Naive B cell (primary cell): ENCODE measurements at regions not wholly inside any gene's neighbourhood (a gene's known extent, or its start where the extent isn't known, plus 50 kb on each side); places are given as distances from the start of the nearest gene placed in this dataset.

Source experiments
- ATAC-seq, 2 donors: fragments of 150-1000 bp; cut with Tn5 transposase; 2 replicates each; pipeline ENCODE4 v1.10.0; 2021; ENCODE audit warnings: low read depth in 2 of 2, mild to moderate bottlenecking in 2 of 2, moderate library complexity in 2 of 2
- DNase-seq: peaks from one replicate; pipeline ENCODE4 v3.0.0; 2022
- H3K27ac Mint-ChIP-seq, 6 donors: one replicate each; pipeline ENCODE4 v1.8.0; 2020 to 2022; ENCODE audit warnings: mild to moderate bottlenecking in 6 of 6, mixed read lengths in 6 of 6, moderate library complexity in 5 of 6, inconsistent platforms in 2 of 6
- H3K27me3 Mint-ChIP-seq, 3 donors: one replicate each; pipeline ENCODE4 v1.8.0; 2021 to 2022; ENCODE audit warnings: mixed read lengths in 3 of 3, mild to moderate bottlenecking in 1 of 3
- H3K36me3 Mint-ChIP-seq, 2 donors: one replicate each; pipeline ENCODE4 v1.8.0; 2020 to 2022; ENCODE audit warnings: mixed read lengths in 2 of 2, inconsistent platforms in 1 of 2, mild to moderate bottlenecking in 1 of 2
- H3K4me1 Mint-ChIP-seq, 3 donors: one replicate each; pipeline ENCODE4 v1.8.0; 2020 to 2022; ENCODE audit warnings: mixed read lengths in 3 of 3, inconsistent platforms in 1 of 3, mild to moderate bottlenecking in 1 of 3, moderate library complexity in 1 of 3
- H3K4me3 Mint-ChIP-seq, 8 donors: one replicate each; pipeline ENCODE4 v1.8.0; 2020 to 2022; ENCODE audit warnings: mild to moderate bottlenecking in 8 of 8, mixed read lengths in 8 of 8, moderate library complexity in 8 of 8, inconsistent platforms in 2 of 8
- H3K9me3 Mint-ChIP-seq, 7 donors: one replicate each; pipeline ENCODE4 v1.8.0; 2020 to 2022; ENCODE audit warnings: mixed read lengths in 7 of 7, mild to moderate bottlenecking in 5 of 7, inconsistent platforms in 2 of 7, moderate library complexity in 1 of 7

DNA sequence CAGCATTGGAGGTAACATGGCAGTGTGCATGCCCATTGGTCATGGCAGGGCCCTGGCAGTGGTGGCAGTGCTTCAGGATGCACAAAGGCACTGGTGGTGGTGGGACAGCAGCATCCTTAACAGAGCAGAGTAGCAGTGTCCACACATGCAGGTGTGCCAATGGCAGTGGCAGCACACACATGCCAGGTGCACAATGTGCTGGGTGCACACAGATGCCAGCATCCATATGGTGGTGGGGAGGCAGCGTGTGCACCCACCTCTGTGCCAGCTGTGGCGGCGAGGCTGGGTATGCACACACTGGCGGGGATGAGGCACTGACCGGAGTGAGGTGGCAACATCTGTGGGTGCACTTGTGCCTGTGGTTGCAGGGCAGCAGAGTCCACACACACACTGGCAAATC, 150.6 kb downstream of the SI start:
- H3K4me3 Mint-ChIP-seq = no peak overlapping the region
- H3K9me3 Mint-ChIP-seq = peaks cover 0 to 6% (median 3%) of the 10 kb centered on the region in 7 donors
- ATAC-seq (no peak), DNase-seq (no peak)
- no peaks in the 10 kb centered on the region for H3K27me3 Mint-ChIP-seq
- no peak overlapping the region for H3K27ac Mint-ChIP-seq
- H3K4me1 Mint-ChIP-seq = no peaks in the 10 kb centered on the region
- no peaks in the 10 kb centered on the region for H3K36me3 Mint-ChIP-seq

DNA sequence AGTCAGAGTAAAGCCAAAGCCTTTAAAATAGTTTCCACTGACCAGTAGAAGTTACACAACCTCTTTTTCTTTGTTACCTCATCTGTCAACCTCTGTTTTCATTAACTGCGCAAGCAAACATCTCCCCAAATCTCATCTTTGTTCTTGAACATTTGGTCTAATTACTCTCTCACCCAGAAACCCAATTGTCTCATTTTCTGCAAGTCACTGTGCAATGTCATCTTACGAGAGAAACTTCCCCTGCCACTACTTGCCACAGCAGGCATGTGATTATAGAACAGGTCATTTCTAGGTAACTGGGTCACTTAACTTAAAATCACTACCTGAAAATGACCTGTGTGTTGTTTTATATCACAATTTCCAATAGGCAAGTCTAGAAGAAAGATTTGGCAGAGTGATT, 159.4 kb downstream of the SI start:
- Mint-ChIP-seq H3K27ac (no peak overlapping the region), H3K4me3 (no peak overlapping the region), H3K27me3 (no peaks in the 10 kb centered on the region), H3K4me1 (no peaks in the 10 kb centered on the region), H3K36me3 (no peaks in the 10 kb centered on the region), H3K9me3 (peaks cover 0 to 7% (median 3%) of the 10 kb centered on the region in 7 donors)
- no peak for DNase-seq
- ATAC-seq = no peak

DNA sequence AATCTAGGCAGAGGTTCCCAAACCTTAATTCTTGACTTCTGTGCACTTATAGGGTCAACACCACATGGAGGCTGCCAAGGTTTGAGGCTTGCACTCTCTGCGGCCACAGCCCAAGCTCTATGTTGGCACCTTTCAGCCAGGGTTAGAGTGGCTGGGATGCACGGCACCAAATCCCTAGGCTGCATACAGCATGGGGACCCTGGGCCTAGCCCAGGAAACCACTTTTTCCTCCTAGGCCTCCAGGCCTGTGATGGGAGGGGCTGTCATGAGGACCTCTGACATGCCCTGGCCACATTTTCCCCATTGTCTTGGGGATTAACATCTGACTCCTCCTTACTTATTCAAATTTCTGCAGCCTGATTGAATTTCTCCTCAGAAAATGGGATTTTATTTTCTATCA, 165.4 kb downstream of the SI start:
- H3K4me1 Mint-ChIP-seq = no peaks in the 10 kb centered on the region
- DNase-seq (no peak), ATAC-seq (no peak)
- H3K9me3 Mint-ChIP-seq = peaks cover 3 to 18% (median 10%) of the 10 kb centered on the region in 7 donors
- no peaks in the 10 kb centered on the region for H3K36me3 Mint-ChIP-seq
- H3K27ac Mint-ChIP-seq = no peak overlapping the region
- no peaks in the 10 kb centered on the region for H3K27me3 Mint-ChIP-seq
- H3K4me3 Mint-ChIP-seq = no peak overlapping the region

DNA sequence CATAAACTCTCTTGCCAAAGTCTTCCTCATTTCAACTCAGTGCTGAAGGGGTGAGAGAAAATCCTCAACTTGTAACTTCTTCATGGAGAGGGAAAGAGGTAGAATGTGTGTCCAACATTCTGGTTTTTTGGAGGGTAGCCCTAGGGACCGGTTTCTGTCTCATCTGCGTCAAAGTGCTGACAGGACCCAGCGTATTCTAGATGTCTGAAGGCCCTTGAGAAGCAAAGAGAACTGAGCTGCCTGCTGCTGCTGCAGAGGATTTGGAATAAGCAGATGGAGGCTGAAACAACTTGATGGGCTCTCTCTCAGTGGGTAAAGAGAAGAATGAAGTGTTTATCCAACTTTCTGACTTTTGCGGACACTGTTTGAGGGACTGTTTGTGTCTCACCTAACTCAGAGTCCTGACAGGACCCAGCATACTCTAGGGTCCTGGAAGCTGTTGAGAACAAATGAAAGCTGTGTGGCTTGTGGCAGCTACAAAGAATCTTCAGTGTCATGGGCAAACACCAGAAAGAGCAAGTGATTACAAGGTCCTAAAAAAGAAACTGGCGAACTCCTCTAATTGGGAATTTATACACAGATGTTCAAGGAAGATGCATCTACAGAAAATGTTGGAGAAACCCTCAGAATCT, 174.4 kb downstream of the SI start:
- Mint-ChIP-seq H3K36me3 (no peaks in the 10 kb centered on the region), H3K27me3 (no peaks in the 10 kb centered on the region), H3K9me3 (peaks cover 0 to 6% (median 4%) of the 10 kb centered on the region in 7 donors), H3K4me1 (no peaks in the 10 kb centered on the region), H3K27ac (peak overlapping the region in 1 of 6 donors; percentile 44), H3K4me3 (no peak overlapping the region)
- no peak for DNase-seq
- no peak for ATAC-seq

DNA sequence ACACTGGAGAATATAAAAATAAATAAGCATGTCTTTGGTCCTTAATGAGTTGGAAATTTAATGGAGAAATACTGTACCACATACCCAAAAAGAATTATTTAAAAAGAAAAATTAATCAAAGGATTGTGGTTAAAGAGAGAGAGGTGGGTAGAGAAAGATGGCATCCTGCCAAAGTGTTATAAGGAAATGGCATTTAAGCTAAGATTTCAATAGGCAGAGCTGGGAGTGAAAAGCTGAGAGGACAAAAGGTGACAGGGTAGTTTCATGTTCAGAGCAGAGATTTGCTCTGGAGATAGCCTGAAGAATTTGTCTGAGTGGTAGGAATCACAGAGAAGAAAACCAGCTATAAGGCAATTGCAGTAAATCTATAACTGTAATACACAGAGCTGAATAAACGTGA, 181.0 kb downstream of the SI start:
- H3K27ac Mint-ChIP-seq = no peak overlapping the region
- no peaks in the 10 kb centered on the region for H3K36me3 Mint-ChIP-seq

DNA sequence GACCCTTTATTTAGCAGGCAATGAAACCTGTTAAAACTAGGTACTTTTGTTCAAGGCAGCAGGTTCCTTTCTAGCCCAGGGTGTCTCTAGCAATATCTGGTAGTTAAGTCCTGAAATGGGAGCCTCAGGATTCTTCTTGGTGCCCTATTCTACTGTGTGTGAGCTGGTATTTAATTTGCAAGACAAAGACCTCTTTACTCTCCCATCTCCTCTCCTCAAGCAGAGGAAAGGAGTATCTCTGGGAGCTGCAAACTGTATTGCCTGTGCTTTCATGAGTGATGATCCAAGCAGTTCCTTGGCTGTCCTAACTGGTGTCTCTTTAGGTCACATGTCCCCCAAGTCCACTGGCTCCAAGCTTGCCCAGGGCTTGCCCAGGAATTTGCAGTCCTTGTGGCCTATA, 188.2 kb downstream of the SI start:
- Mint-ChIP-seq H3K4me3 (no peak overlapping the region), H3K4me1 (no peaks in the 10 kb centered on the region)

More for the DNA sequence above, 181.0 kb downstream of the SI start:
- Mint-ChIP-seq H3K4me1 (no peaks in the 10 kb centered on the region), H3K4me3 (no peak overlapping the region), H3K9me3 (peaks cover 0 to 8% (median 2%) of the 10 kb centered on the region in 7 donors), H3K27me3 (no peaks in the 10 kb centered on the region)
- DNase-seq = no peak
- no peak for ATAC-seq

DNA sequence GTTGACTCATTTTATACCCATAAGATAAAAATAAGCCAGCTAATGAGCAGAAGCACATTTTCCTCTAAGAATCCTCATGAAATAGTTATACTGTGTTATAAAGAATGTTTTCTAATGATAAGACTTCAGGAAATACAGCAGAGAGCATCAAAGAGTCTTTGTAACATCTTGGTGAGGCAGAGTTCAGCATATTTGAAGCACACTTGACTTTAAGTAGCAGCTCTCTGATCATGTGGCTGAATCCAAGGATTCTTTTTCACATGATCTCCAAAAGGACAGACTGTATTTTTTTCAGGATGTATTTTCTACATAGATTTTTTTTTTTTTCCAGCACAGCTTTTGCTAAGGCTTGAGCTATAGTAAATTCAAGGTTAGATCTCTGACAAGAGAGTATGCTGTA, 195.1 kb downstream of the SI start:
- no peak overlapping the region for H3K4me3 Mint-ChIP-seq
- H3K4me1 Mint-ChIP-seq = no peaks in the 10 kb centered on the region
- H3K36me3 Mint-ChIP-seq = no peaks in the 10 kb centered on the region
- H3K27ac Mint-ChIP-seq = no peak overlapping the region
- peaks cover 1 to 11% (median 4%) of the 10 kb centered on the region in 7 donors for H3K9me3 Mint-ChIP-seq
- no peaks in the 10 kb centered on the region for H3K27me3 Mint-ChIP-seq
- ATAC-seq (no peak), DNase-seq (no peak)

More for the DNA sequence above, 188.2 kb downstream of the SI start:
- H3K36me3 Mint-ChIP-seq = no peaks in the 10 kb centered on the region
- DNase-seq (no peak), ATAC-seq (no peak)
- H3K27ac Mint-ChIP-seq = no peak overlapping the region
- H3K27me3 Mint-ChIP-seq = no peaks in the 10 kb centered on the region
- H3K9me3 Mint-ChIP-seq = peaks cover 1 to 20% (median 10%) of the 10 kb centered on the region in 7 donors

DNA sequence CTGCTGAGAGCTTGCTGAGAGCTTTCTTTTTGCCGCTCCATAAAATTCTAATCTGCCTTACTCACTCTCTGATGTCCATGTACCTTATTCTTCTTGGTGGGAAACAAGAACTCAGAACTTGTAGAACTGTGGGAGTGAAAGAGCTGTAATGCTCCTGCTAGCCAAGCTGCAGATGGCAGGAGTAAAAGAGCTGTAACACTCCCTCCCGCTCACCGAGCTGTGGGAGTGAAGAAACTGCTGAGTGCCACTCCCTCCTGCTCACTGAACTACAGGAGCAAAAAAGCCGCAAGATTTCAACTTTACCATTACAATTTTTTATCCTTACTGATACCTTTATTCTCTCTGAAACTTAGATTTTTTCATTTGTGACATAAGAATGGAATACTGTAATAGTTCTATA, 199.1 kb downstream of the SI start:
- H3K36me3 Mint-ChIP-seq = no peaks in the 10 kb centered on the region
- H3K9me3 Mint-ChIP-seq = no peaks in the 10 kb centered on the region
- H3K27me3 Mint-ChIP-seq = no peaks in the 10 kb centered on the region
- H3K27ac Mint-ChIP-seq = no peak overlapping the region
- no peak overlapping the region for H3K4me3 Mint-ChIP-seq
- DNase-seq = no peak
- H3K4me1 Mint-ChIP-seq = no peaks in the 10 kb centered on the region
- no peak for ATAC-seq

DNA sequence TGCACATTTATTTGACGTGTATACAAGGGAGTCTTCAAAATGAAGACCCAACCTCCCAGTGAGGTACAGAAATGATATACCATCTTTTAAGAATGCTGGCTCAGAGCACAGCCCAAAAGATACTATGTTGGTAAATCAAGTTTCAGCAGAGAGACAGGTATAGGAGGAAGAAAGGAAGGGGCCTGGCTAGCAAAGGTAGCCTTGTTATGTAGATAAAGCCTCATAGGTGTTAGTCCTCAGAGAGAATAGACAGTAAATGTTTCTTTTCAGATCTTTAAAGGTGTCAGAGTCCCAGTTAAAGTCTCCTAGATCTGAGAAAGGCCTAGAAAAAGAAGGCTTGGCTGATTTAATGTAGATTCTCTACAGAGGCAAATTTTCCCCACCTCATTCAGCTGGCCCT, 213.8 kb downstream of the SI start:
- peaks cover 0 to 11% (median 6%) of the 10 kb centered on the region in 7 donors for H3K9me3 Mint-ChIP-seq
- ATAC-seq (no peak), DNase-seq (no peak)
- no peak overlapping the region for H3K27ac Mint-ChIP-seq
- no peak overlapping the region for H3K4me3 Mint-ChIP-seq
- no peaks in the 10 kb centered on the region for H3K4me1 Mint-ChIP-seq
- H3K36me3 Mint-ChIP-seq = no peaks in the 10 kb centered on the region
- no peaks in the 10 kb centered on the region for H3K27me3 Mint-ChIP-seq

DNA sequence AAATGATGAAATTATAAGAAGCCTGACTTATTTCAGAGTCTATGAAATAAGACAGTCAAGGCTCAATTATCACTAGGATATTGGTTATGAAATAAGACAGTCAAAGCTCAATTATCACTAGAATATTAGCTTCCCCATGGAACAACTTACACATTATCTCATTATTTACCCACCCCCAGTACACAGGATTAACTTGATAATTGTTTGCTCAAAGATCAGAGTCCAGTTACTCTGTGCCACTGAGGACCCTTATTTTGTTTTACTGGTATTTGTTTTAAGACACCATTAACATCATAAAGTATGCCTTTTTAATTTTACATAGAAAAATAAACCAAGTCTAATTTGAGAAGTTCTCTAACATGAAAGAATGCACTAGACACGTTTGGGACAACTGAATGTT, 225.4 kb downstream of the SI start:
- Mint-ChIP-seq H3K9me3 (peaks cover 0 to 4% (median 0%) of the 10 kb centered on the region in 7 donors), H3K4me3 (no peak overlapping the region), H3K36me3 (no peaks in the 10 kb centered on the region), H3K27ac (no peak overlapping the region), H3K4me1 (no peaks in the 10 kb centered on the region), H3K27me3 (no peaks in the 10 kb centered on the region)
- ATAC-seq (no peak), DNase-seq (no peak)

DNA sequence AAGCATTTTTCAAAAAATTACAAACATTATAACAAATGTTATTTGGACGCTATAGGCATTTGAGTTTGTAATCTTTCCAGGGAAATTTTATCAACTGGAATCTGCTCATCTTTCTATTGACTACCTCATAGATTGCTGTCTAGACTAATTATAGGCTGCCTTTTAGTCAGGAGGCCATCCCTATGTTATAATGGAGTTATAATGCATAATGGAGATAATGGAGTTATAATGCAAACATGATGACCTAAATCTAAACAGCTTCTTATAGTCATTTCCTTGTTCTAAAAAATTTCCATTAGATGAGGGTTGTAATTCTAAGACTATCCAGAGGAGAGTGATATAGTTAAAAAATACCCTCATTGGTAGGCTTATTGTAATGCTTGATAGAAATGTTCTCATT, 226.4 kb downstream of the SI start:
- no peaks in the 10 kb centered on the region for H3K27me3 Mint-ChIP-seq
- ATAC-seq (no peak), DNase-seq (no peak)
- peaks cover 0 to 4% (median 0%) of the 10 kb centered on the region in 7 donors for H3K9me3 Mint-ChIP-seq
- H3K4me3 Mint-ChIP-seq = no peak overlapping the region
- H3K27ac Mint-ChIP-seq = no peak overlapping the region
- no peaks in the 10 kb centered on the region for H3K36me3 Mint-ChIP-seq
- H3K4me1 Mint-ChIP-seq = no peaks in the 10 kb centered on the region

DNA sequence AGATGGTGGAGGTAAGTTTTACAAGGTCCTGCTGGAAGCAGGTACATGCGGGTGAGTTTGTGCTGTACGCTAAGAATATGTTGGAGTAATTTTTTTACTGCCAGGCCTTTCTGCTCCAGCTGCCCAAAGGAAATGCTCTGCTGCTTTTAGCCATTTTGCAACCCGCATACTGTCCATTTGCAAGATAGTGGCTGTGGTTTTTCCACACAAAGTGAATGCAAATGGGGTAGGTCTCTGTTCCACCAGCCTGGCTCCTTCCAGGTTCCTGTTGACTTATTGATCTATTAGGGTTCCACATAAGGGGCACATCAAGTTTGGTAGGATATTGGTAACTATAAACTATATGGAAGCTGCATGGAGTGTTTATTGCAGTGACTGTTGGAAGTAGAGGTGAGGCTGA, 227.1 kb downstream of the SI start:
- no peaks in the 10 kb centered on the region for H3K4me1 Mint-ChIP-seq
- no peak overlapping the region for H3K27ac Mint-ChIP-seq
- H3K9me3 Mint-ChIP-seq = peaks cover 0 to 4% (median 0%) of the 10 kb centered on the region in 7 donors
- no peak for DNase-seq
- H3K36me3 Mint-ChIP-seq = no peaks in the 10 kb centered on the region
- H3K27me3 Mint-ChIP-seq = no peaks in the 10 kb centered on the region
- ATAC-seq = no peak
- no peak overlapping the region for H3K4me3 Mint-ChIP-seq

DNA sequence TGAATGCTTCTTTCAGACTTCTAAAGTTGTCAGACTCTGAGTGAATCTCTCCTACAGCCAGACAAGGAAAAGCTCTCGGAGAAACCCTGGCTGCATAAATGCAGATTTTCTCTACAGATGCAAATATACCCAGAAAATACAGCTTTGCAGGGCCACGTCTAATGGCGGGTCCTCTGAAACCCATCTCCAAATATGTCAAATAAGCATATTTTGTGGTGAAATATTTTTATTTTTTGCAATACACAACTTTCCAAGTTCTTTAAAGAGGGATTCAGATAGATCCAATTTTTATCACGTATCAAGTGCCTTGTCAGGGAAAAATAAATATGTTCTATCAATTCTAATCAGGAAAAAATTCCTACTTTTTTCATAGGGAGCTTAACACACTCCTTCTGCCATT, 229.4 kb downstream of the SI start:
- peaks cover 0 to 4% (median 0%) of the 10 kb centered on the region in 7 donors for H3K9me3 Mint-ChIP-seq
- no peak overlapping the region for H3K27ac Mint-ChIP-seq
- no peaks in the 10 kb centered on the region for H3K4me1 Mint-ChIP-seq
- no peaks in the 10 kb centered on the region for H3K36me3 Mint-ChIP-seq
- ATAC-seq (no peak), DNase-seq (no peak)
- no peak overlapping the region for H3K4me3 Mint-ChIP-seq
- no peaks in the 10 kb centered on the region for H3K27me3 Mint-ChIP-seq

DNA sequence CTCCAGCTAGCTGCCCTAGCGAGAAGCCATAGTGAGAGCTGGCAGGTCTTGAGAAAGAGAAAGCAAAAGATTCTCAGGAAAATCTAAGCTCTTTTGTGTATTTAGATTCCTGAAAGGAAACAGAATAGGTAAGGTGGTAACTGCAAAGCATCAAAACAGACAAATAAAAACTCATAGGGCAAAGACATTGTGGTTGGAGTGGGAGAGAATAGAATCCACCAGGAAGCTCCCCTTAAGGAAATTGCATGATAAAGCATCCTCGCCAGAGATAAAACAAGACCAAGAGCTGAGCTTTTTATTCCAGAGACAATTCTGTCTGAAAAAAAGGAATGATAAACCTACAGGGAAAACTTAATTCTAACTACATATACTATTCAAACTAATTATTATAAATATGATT, 232.6 kb downstream of the SI start:
- no peaks in the 10 kb centered on the region for H3K4me1 Mint-ChIP-seq
- no peaks in the 10 kb centered on the region for H3K27me3 Mint-ChIP-seq
- ATAC-seq (no peak), DNase-seq (no peak)
- no peaks in the 10 kb centered on the region for H3K36me3 Mint-ChIP-seq
- H3K9me3 Mint-ChIP-seq = peaks cover 0 to 8% (median 1%) of the 10 kb centered on the region in 7 donors
- no peak overlapping the region for H3K4me3 Mint-ChIP-seq
- no peak overlapping the region for H3K27ac Mint-ChIP-seq

DNA sequence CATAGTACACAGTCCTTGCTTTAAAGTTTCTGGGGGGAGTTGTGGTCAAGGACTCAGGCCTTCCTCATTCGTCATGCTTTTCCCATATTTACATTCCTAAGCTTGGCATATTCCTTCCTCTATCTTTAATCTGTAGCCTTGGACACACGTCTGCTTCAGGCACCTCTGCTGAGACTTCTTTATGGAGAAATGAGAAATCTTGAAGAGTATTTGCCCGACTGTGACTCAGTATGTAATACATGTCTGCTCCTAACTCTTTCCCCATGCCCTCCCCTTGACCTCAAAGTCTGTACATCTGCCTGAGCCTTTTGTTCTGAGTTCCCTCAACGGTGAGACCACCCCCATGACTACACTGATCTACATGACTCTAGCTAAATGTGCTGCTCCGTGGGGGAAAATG, 246.1 kb downstream of the SI start:
- Mint-ChIP-seq H3K27me3 (no peaks in the 10 kb centered on the region), H3K27ac (no peak overlapping the region), H3K9me3 (peaks cover 0 to 6% (median 0%) of the 10 kb centered on the region in 7 donors), H3K4me3 (no peak overlapping the region), H3K36me3 (no peaks in the 10 kb centered on the region), H3K4me1 (no peaks in the 10 kb centered on the region)
- ATAC-seq (no peak), DNase-seq (no peak)
